ENCODE measurements at regions not wholly inside any gene's neighbourhood (a gene's known extent, or its start where the extent isn't known, plus 50 kb on each side); places are given as distances from the start of the nearest gene placed in this dataset.

DNA sequence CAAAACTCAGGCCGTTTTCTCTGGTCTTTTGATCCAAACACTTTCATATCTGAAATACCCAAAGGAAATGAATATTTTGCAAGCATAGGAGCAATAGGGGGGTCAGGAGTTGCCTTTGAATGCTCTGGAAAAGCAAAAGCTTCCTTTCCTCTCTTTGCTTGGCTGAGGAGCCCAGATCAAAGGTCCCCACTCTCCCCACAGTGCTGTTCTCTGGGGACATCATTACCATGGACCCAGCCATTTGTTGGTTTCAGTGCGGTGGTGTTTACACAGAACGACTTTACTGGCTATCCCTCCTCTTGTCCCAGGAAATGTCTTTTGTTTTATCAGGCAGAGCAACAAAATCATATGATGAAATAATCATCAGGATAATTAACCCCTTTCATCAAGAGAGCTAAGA is 1089.1 kb downstream of the TBC1D22A start:
- DNase-seq, result no peak

DNA sequence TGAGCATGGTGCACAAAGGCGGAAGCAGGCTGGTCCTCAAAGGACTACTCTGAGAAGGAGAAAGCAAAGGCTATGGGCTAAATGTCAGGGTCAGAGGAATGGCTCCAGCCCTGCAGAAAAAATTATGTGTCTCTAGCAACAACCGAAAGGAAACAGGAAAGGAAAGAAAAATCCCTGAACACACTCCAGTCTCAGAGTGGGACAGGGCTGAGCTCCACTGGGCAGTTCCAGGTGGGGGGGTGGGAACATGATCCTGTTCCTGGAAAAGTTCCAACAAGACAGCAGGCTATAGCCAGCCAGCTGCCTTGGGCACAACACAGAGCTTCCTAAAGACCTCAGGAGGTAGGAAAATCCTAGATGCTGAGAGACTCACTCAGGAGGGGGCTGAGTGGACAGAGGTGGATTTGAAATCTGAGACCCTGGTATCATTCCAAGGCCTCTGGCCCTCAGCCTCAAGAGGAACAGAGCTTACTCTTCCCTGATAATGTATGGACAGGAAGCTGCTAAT is 1088.2 kb downstream of the TBC1D22A start:
- no peak for DNase-seq

DNA sequence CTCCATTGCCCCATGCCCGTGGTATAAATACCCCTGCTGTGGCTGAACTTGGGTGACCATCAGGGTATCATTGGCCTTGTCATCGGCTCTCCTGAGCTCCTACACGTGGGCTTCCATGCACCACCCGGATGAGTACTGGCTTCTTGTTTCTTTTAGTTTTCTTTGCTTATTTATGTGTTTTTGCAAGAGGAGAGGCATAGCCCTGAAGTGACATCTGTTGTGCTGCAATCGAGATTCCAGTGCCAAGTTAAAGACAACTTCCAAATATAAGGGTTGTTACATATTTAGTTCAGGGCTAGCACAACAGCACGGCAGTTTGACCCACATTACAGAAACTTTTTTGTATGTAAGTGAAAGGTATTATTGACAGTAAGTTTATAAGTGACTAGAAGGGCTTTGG is 1087.1 kb downstream of the TBC1D22A start:
- no peak for DNase-seq

DNA sequence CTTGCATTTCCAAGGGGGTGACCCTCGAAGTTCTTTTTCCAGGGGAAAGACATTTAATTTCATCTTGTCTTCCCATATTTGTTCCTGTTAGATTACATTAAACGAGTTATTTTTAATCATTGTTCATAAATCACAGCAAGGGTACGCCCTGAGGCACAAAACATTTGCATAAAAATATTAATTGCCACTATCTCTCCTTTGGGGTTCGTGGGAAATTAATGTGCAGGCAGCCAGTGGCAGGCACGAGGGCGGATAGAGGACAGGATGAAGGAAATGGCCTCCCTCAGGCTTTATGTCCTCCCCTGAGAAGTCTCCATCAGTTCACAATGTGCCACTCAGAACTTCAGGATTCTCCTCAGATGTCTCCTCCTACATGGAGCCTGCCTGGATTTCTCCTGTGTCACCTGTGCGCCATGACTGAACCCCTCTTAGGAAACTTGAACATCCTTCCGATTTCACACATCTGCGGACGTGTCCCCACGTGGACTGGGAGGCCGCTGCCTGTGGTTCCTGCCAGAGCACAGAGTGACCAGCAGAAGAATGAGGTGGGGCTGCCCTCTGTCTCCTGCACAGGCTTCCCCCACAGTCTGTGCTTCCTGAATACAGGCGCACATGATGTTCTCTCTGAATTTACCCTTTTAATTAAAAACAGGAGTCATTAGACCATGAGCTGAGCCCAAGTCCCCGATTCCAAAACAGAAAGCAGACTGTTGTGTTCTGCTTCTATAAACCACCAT is 1085.9 kb downstream of the TBC1D22A start:
- no peak for DNase-seq

DNA sequence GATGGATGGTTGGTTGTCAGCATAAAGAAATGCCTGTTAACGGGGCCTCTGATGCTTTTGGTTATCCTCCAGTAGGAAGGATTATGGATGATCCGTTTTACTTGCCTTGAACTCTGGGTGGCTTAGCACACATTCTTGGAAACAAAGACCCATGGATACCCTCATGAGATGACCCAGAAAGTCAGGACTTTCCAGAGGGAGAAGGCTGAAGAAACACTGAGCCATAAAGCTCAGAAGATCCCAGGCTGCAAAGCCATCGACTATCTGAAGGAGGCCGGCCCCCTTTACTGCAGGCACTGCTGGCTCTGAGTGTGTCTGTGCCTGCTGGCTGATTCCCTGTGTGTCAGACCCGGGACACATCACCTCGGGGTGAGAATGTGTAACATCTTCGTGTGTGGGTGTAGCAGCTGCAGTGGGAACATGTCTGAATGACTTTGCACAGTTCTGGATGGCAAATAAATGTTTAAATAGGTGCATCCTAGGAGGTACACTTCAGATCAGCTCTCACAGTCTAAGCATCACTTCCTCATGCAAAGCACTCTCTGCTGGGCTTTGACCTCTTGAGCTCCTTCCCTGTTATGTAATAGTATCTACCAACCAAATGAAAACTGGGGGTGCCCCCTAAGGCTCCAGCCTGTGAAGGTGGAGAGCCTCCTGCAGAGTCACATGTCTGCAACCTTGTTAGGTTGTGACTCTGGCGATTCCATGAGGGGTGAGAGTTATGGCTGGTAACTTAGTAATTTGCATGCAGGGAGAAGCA is 1084.9 kb downstream of the TBC1D22A start:
- DNase-seq, result no peak

DNA sequence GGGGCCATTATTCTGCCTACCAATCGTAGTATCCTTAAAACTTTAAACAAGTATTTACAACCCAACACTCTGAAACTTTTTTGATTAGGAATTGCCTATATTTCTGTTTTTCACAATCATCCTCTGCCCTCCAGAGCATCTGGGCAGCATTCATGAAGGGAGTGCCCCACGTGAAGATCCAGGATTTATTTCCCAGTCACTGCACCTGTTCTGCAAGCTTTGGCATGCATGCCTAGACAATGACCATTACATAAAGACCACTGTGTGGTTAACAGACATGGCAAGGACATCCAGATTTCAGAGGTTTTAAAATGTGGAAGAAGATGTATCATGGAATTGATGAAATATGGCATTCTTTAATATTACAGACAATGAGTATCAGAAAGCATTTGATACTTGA is 1083.8 kb downstream of the TBC1D22A start:
- no peak for DNase-seq

DNA sequence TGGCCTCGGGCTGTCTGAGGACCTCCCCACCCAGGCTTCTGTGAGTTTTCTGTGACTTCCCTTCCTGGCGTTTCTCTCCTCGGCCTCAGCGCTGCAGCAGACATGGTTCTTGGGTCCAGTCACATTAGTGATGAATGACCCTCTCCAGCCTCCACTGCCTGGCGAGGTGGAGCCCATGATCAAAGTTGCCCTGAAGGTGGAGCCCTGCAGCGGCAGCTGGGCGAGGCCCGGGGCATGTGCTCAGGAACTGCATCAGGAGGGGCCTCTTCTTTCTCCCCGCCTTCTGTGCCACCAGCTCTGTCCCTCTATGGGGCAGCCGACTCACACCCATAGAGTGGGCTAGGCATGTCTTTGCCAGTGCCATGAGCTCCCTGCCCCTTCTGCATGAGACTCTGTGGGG is 1079.7 kb downstream of the TBC1D22A start:
- no peak for DNase-seq

DNA sequence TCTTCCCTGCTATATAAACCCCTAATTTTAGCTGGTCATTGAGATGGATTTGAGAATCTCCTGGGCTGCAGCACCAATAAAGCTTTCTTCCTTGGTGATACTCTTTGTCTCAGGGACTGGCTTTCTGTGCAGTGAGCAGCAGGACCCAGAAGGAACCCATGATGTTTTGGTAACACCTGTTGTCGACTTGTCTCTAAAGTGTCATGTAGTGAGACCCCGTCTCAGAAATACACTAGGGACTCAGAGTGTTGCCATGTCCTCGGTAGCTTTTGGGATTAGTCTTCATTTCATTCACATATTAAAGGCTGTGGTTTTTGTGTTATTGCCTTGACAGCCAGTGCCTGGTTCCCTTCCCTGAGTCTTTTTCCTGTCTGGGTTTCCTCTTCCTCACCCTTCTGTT is 1078.7 kb downstream of the TBC1D22A start:
- DNase-seq, result no peak

DNA sequence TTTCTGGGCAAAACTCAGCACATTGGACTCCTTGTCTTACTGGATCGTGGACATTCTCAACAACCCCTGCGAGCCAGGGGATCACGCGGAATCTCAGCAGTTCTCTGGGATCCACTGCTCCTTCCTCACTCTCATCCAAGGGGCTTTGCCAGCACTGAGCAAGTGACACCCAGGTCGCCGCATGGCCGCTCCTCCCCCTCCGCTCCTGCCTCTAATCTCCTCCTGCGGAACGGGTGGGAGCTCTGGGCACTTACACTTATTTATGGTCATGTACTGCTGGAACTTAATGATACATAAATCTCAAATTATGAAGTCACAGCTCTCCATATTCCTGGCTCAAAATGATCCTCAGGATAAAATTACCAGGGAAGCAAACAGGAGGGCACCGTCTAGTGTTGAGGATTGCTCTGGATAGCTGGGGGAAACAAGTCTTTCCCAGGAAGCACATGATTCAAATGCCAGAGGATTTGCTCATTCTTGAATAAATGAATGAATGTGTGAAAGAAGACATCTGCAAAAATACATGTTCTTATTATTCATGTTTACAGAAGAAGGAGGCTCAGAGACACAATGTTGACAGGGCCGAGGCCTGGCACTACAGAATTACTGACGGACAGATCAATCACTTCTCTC is 1077.3 kb downstream of the TBC1D22A start:
- no peak for DNase-seq

DNA sequence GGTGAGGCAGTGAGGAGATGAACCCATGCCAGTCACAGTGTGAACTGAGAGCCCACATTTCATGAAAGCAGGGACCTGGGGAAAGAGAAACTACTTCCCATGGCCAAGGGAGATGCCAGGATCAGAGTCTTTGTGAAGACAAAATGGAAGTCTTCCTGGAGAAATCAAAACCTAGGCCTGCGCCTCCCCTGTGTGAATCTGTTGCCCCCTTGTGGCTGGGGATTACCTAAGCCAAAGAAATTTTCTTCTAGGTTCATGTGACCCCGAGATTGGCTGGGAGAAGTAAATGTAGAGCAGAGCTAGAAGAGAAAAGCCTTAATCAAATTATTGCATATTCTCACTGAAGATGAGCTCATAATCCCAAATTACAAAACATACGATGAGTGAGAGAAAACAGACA is 1075.3 kb downstream of the TBC1D22A start:
- no peak for DNase-seq

DNA sequence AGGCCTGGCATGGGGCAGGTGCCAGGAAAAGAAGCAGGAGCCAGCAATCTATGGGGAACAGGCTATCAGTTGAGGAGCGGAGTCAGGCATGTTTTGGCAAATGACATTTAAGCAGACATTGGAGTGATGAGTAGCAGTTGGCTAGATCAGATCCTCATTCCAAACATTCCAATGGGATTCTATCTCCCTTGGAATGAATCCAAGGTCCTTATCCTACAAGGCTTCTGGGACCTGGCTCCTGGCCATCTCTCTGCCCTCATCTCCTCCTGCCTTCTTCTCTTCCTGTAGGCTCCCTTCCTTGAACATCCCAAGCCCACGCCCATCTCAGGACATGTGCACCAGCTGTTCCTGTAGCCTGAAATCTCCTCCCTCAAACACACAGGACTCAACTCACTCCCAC is 1074.5 kb downstream of the TBC1D22A start:
- no peak for DNase-seq

DNA sequence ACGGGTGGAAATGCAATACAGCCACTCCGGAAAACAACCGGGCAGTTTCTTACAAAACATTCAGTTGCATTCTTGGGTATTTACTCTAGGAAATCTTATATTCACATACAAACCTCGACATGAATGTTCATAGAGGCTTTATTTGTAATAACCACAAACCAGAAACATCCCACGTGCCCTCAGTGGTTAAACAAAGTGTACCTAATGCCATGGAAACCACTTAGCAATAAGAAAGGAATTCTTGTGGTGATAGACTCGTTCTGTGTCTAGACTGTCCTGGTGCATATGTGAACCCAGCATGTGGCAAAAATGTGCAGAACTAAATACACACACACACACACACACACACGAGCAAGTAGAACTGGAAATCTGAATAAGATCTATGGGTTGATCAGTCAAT is 1073.3 kb downstream of the TBC1D22A start:
- DNase-seq, result no peak

DNA sequence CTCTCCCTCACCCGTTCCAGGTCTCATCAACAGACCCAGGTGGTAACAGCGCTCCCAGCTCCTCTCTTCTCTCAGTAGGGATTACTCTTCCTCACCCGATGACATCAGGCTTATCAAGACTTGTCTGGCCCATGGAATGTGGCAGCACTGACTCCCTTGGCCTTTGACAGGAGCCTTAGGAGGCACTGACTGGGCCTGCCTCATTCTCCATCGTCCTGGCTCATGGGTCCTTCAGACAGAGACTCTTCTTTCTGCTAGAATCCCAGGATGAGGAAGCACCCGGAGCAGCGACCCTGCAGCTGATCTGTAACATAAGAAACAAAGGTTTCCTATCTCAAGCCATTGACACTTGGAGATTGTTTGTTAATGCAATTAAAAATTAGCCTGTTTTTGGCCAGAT is 1063.6 kb downstream of the TBC1D22A start:
- no peak for DNase-seq

DNA sequence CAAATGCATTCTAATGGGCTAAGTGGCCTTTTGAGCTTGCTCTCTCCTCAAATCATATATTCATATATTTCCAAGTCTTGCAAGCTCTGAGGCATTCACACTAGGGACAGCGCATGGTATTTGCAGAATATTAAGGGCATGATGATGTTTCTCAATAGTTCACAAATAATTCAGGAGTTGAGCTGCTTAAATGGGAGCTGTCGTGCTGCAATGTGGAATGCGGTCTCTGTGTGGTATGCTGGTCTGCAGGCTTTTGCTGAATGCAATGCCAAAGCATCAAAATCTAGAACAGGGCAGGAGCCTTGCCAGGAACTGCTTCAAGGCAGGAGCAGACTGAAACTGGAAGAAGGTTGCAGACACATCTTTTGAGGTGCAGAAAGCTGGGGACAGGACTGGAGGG is 1060.0 kb downstream of the TBC1D22A start:
- no peak for DNase-seq

DNA sequence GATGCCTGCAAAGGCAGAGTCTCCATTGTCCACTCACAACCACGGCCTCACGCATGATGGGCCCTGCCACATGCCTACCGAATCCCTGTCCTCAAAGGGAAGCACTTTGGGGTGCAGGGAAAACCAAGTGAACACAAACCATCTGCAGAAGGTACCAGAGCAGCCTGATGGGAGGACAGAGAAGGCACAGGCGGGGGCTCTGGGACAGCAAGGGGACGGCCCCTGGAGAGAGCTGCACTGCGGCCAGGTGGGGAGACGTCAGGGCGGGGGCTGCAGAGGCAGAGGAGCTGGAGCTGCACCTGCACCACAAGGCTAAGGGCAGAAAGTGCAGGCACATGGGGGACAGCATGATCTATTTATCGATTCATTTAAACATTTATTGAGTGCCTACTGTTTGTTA is 1056.0 kb downstream of the TBC1D22A start:
- no peak for DNase-seq

DNA sequence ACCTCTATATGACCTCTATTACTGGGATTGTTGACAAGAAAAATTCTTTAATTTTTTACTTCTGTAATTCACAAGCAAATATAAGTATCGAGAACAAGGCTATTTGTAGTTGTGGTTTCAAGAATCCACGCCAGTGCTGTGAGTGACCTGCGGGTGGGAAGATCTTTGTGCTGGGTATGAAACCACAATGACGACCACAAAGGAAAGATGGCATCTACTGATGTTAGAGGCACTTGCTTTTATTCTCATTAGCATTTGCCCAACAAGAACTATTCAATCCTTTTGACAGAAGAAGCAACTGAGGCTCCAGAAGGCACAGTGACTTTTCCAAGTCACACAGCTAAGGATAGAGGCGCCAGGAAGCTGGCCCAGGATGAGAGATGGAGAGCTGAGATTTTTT is 1054.9 kb downstream of the TBC1D22A start:
- no peak for DNase-seq

DNA sequence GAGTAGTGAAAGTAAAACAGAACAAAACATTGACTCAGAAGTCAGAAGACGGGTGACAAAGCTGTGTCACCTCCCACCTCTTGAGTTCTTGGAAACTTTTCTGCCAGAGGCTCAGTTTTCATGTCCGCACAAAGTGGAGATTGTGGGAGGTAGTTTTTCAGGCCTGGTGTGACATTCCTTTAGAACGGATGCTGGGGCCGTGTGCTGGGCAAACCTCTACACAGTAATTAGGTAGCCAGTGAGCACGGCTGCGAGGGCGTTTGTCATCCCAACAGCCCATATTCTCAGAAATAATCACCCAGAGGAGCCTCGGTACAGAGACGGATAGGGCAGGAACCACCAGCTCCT is 1054.4 kb downstream of the TBC1D22A start:
- DNase-seq, result no peak

DNA sequence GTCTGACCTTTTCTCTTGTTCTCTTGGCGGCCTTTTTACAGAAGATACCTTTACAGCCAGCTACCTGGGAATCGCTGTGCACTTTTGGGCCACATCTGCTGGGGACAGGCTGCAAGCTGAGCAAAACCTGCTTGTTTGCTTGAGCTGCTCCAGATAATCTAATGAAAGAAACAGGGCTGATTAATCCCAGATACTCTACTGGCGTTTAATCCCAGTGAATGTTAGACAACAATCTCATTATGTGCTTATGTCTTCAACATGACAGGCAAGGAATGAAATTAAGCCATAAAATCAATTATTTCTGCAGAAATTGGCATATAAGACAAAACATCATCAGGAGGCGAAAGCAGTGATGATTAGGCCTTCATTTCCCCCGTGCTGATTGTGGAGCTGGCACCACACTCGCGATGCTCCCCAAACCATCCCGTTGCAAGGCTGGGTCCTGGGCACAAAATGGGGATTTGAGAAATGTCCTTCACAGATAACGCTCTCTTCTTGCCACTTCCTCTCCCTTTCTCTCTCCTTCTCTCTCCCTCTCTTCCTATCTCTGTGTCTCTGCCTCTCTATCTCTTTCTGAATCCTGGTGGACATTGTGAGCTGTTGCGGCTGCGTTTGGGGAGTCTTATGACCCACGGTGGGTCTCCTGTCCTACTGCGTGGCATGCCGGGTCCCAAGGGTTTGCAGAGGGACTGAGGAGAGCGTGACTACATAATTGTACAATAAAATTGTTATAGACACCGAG is 1053.8 kb downstream of the TBC1D22A start:
- DNase-seq, result no peak

DNA sequence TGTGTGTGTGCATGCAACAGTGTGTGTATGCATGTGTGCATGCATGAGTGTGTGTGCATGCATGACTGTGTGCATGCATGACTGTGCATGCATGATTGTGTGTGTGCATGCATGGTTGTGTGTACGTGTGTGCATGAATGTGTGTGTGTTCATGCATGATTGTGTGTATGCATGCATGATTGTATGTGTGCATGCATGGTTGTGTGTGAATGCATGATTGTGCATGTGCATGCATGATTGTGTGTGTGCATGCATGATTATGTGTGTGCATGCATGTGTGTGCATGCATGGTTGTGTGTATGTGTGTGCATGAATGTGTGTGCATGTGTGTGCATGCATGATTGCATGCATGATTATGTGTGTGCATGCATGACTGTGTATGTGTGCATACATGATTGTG is 1052.0 kb downstream of the TBC1D22A start:
- no peak for DNase-seq

DNA sequence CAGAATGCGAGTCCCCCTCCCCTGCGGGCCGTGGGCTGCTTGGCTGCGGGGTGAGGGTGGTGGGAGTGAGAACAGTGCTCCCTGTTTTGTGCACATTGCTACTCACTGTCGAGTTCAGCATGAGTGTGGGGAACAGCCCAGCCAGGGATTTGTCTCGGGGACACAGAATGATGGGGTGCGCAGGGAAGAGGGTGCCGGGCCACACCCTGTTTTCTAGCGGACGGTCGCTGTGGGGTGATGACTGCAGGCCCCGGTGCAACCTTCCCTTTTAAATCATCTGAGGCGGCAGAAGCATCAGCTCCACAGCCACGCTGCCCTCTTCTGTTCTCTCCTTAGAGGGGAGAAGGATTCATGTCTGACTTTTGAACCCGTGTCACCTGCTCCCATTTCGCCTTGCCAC is 1051.2 kb downstream of the TBC1D22A start:
- DNase-seq, result no peak

DNA sequence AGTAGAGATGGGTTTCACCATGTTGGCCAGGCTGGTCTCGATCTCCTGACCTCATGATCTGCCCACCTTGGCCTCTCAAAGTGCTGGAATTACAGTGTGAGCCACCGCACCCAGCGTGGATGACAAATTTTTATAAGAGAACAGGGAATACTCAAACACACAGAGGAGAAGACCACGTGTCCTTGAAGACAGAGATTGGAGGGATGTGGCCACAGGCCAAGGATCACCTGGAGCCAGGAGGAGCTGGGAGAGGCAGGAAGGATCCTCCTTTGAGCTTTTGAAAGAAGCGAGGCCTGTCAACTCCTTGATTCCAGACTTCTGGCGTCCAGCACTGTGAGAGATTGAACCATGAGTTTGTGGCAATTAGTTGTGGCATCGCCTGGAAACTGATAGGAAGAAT is 1049.5 kb downstream of the TBC1D22A start:
- DNase-seq, result no peak

DNA sequence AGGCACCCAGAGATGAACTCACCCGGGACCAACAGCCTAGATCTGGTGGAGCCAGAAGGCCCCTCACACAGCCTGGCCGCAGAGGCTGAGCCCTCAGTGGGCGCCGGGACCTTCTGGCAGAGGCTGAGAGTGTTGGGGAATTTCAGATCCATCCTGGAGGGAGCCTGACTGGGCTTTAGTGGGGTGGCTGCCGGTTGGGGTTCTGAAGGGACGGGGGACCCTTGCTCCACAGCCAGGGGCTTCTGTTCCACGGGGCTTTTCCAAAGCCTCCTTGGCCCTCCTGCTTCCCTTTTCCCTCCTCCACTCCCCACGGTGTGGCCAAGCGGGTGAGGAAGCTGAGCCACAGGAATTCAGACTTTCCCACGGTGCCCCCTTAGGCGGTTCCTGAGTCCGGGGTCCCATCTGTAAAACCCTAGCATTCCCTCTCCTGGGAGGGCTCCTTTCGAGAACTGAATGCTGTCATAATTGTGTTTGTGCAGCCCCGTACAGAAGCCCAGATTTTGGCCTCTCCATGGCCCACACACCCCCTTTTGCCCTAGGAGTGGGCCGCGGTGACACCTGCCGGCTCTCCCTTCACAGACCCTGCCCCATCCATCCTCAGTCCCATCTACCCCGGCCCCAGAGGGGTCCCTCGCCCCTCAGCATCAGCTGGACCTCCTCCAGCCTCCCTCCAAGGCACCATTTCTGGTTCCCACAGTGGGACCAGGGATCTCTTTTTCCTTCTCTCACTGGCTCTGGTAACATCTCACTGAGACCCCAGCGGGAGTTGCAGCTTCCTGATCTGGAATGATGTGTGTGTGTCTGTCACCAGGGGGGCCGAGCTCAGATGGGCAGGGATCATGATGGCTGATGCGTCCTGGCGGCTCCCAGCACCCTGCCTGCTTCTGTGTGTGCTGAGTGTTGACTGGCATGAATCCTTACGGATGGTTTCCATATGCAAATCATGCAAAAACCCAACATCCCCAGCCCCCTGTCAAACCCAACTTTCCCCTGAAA is 1048.4 kb downstream of the TBC1D22A start:
- DNase-seq, result no peak

Data from activated CD4-positive, alpha-beta T cell treated with anti-CD3 and anti-CD28 coated beads for 1 hour (primary cell).